ENCODE measurements at regions not wholly inside any gene's neighbourhood (a gene's known extent, or its start where the extent isn't known, plus 50 kb on each side); places are given as distances from the start of the nearest gene placed in this dataset.

DNA sequence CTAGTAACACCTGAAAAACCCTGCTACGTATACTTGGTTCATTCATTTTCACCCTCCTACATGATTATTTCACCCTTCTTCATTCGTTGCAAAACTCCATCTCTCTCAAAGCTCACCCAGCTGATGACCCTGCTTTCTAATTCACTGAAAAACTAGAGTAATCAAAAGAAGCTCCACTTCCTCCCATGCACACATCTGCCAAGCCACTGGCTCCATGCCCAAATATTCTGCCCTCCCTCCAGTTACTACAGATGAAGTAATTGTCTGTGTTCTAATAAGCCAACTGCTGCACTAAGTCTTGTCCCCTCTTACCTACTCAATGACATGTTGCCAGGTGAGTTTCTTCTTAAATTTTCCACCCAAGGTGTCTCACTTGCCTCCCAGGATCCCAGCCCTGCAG is 96.9 kb upstream of the CCDC71L start:
- no peak overlapping the region for H3K27ac ChIP-seq (ENCODE audit: extremely low read depth, low read depth, low read length)
- POLR2A ChIA-PET: no interaction called here
- no peak for TF ChIP-seq TSHZ1 (tag by site-specific recombination; IDR thresholded peaks at IDR 0.05; ENCODE audit: borderline replicate concordance)
- TF ChIP-seq TCF7L2 (IDR thresholded peaks at IDR 0.05; ENCODE audit: borderline replicate concordance, low read depth, low read length): no peak
- no peak for TF ChIP-seq ZNF133 (tag by site-specific recombination; IDR thresholded peaks at IDR 0.05)
- TF ChIP-seq ZNF416 (tag by site-specific recombination; IDR thresholded peaks at IDR 0.05): no peak
- TF ChIP-seq, protein P1, sequence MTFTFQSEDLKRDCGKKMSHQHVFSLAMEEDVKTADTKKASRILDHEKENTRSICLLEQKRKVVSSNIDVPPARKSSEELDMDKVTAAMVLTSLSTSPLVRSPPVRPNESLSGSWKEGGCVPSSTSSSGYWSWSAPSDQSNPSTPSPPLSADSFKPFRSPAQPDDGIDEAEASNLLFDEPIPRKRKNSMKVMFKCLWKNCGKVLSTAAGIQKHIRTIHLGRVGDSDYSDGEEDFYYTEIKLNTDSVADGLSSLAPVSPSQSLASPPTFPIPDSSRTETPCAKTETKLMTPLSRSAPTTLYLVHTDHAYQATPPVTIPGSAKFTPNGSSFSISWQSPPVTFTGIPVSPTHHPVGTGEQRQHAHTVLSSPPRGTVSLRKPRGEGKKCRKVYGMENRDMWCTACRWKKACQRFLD (tag by site-specific recombination; IDR thresholded peaks at IDR 0.05): no peak
- TF ChIP-seq ZNF843 (tag by site-specific recombination; IDR thresholded peaks at IDR 0.05): no peak
- TF ChIP-seq OSR2 (tag by site-specific recombination; IDR thresholded peaks at IDR 0.05): no peak
- TF ChIP-seq YY1 (tag by site-specific recombination; IDR thresholded peaks at IDR 0.05): no peak
- no peak for TF ChIP-seq ZBTB10 (tag by site-specific recombination; IDR thresholded peaks at IDR 0.05)
- TF ChIP-seq ZNF571 (tag by site-specific recombination; IDR thresholded peaks at IDR 0.05): no peak
- no peak for TF ChIP-seq HOXD13 (CRISPR knock-in tag; IDR thresholded peaks at IDR 0.05; ENCODE audit: borderline replicate concordance)
- TF ChIP-seq ZNF518A (tag by site-specific recombination; conservative IDR thresholded peaks at IDR 0.05; ENCODE audit: low read depth): no peak
- no peak for TF ChIP-seq ZNF175 (tag by site-specific recombination; IDR thresholded peaks at IDR 0.05)
- TF ChIP-seq, protein P2, sequence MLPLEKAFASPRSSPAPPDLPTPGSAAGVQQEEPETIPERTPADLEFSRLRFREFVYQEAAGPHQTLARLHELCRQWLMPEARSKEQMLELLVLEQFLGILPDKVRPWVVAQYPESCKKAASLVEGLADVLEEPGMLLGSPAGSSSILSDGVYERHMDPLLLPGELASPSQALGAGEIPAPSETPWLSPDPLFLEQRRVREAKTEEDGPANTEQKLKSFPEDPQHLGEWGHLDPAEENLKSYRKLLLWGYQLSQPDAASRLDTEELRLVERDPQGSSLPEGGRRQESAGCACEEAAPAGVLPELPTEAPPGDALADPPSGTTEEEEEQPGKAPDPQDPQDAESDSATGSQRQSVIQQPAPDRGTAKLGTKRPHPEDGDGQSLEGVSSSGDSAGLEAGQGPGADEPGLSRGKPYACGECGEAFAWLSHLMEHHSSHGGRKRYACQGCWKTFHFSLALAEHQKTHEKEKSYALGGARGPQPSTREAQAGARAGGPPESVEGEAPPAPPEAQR (tag by site-specific recombination; IDR thresholded peaks at IDR 0.05): no peak
- no peak for TF ChIP-seq ZNF394 (tag by site-specific recombination; IDR thresholded peaks at IDR 0.05; ENCODE audit: borderline replicate concordance)
- TF ChIP-seq, protein P3, sequence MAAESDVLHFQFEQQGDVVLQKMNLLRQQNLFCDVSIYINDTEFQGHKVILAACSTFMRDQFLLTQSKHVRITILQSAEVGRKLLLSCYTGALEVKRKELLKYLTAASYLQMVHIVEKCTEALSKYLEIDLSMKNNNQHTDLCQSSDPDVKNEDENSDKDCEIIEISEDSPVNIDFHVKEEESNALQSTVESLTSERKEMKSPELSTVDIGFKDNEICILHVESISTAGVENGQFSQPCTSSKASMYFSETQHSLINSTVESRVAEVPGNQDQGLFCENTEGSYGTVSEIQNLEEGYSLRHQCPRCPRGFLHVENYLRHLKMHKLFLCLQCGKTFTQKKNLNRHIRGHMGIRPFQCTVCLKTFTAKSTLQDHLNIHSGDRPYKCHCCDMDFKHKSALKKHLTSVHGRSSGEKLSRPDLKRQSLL (tag by site-specific recombination; IDR thresholded peaks at IDR 0.05): no peak
- CTCF ChIA-PET: interaction anchor here (0.7 kb wide), 1 partner anchor 970 kb away, joined by 3 read pairs; no protein-coding TSS in a partner anchor
- no peaks in the 10 kb centered on the region for H3K36me3 ChIP-seq (ENCODE audit: control insufficient read depth in 2 of 2, insufficient read depth in 1 of 2, low read length in 2 of 2)
- H3K4me3 ChIP-seq (ENCODE audit: low read depth, low read length): no peak overlapping the region
- no peaks in the 10 kb centered on the region for H3K9me3 ChIP-seq (ENCODE audit: control insufficient read depth, insufficient read depth, low read depth, low read length)
- no peaks in the 10 kb centered on the region for H3K4me1 ChIP-seq (ENCODE audit: control insufficient read depth, insufficient read depth, low read length)
